Ovary (tissue), 7 donors: ENCODE measurements at regions not wholly inside any gene's neighbourhood (a gene's known extent, or its start where the extent isn't known, plus 50 kb on each side); places are given as distances from the start of the nearest gene placed in this dataset.

Experiments used
- DNase-seq, 5 donors: peaks; one replicate each; pipeline ENCODE4 v3.0.0-alpha.2; 2019 to 2020
- H3K27ac ChIP-seq, 2 donors: fragments of 200-600 bp; one replicate each; pipeline versions ENCODE4 v1.5.1 to v1.8.0; 2019 to 2022
- H3K27me3 ChIP-seq: fragments of 200-600 bp; one replicate; pipeline ENCODE4 v1.8.0; 2022
- H3K36me3 ChIP-seq: fragments of 200-600 bp; sonication (generic); one replicate; pipeline ENCODE4 v1.5.1; 2019
- H3K4me1 ChIP-seq: one replicate; pipeline ENCODE4 v1.8.1; 2013; ENCODE audit warnings: mild to moderate bottlenecking, moderate library complexity; ENCODE audit not compliant: insufficient read depth
- H3K4me3 ChIP-seq: fragments of 200-600 bp; sonication (generic); one replicate; pipeline ENCODE4 v1.5.1; 2017
- H3K9me3 ChIP-seq, 2 donors: fragments of 200-600 bp in 1 of 2; sonication (generic) in 1 of 2; one replicate each; pipeline versions ENCODE4 v1.5.1 to v1.8.1; 2013 to 2019; ENCODE audit warnings: mild to moderate bottlenecking in 1 of 2, moderate library complexity in 1 of 2
- CTCF ChIP-seq, 3 donors: fragments of 450-650 bp in 2 of 3; fragments of 200-600 bp in 1 of 3; IDR thresholded peaks; one replicate each; pipeline versions ENCODE4 v1.5.1 to v1.8.0; 2016 to 2022; ENCODE audit warnings: antibody characterized with exemption in 3 of 3, mild to moderate bottlenecking in 1 of 3
- EP300 ChIP-seq: sonication (generic); formaldehyde crosslinking; IDR thresholded peaks from one replicate; pipeline ENCODE4 v1.6.1; 2017; ENCODE audit warnings: antibody characterized with exemption
- POLR2A ChIP-seq: fragments of 450-650 bp; IDR thresholded peaks from one replicate; pipeline ENCODE4 v1.6.1; 2017; ENCODE audit warnings: antibody characterized with exemption, mild to moderate bottlenecking, moderate library complexity
- WGBS, 3 donors: extraction: QIAGEN DNeasy Blood & Tissue Kit in 1 of 3; methylation state at CpG; one replicate each; pipeline versions ENCODE4 v1.1.5 to v1.1.7; 2013 to 2017; 5-methylcytosine and 5-hydroxymethylcytosine counted together
- intact Hi-C, 4 donors: fragments of 100-400 bp; cut with DNase I; formaldehyde crosslinking; loops; one replicate each; pipeline versions ENCODE4 v1.11.0 to v1.15.1; 2022 to 2023
- donor health status: DM: no; HTN: no; CAD: no; lungs with moderate emphysema.
- donor health status: DM: no; HTN: no; CAD: no.
- donor health status: Bipolar disorder and iron deficiency.
- donor health status: DM: no; HTN: no; CAD: no.
- donor health status: DM: yes; HTN: yes; CAD: no.

- Histone ChIP-seq H3K9me3 (no peaks in the 10 kb centered on the region), H3K27ac (no peak overlapping the region), H3K4me3 (no peak overlapping the region), H3K27me3 (no peaks in the 10 kb centered on the region), H3K4me1 (no peaks in the 10 kb centered on the region), H3K36me3 (no peaks in the 10 kb centered on the region)
- WGBS, 3 donors = 98 to 100% (median 100%) methylated on average over 1 of the region's 1 CpG
- intact Hi-C loops = no loop called here
- TF ChIP-seq EP300 = no peak
- TF ChIP-seq CTCF (IDR thresholded peaks at IDR 0.05) = no peak
- no peak for TF ChIP-seq POLR2A
- no peak for DNase-seq
These were observed 114.2 kb downstream of the ZNF621 start for GRCh38 chr3:40639006-40639405.

DNA sequence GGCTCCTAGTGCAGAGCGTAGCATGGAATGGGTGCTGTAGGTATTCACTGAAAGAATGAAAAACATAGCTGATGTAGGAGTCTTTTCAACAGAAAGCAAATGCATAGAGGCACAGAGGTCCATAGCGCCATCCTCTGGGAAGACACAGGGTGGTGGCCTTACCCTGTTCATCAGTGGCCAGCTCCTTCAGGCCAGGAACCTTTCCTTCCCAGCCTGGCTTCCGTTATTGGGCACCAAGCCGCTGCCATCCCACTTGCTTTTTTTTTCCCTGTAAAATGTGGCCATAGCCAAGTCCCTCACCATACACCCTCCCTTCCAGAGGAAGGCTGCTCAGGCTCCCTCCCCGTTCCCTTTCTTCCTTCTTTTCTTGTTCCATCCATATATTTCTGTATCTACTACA lies 118.1 kb downstream of the ZNF621 start:
- H3K4me1 ChIP-seq = peaks cover 1% of the 10 kb centered on the region
- no peaks in the 10 kb centered on the region for H3K9me3 ChIP-seq
- WGBS, 3 donors = 85 to 88% (median 86%) methylated on average over 5 of the region's 5 CpGs
- no peaks in the 10 kb centered on the region for H3K36me3 ChIP-seq
- intact Hi-C loops = no loop called here
- H3K27me3 ChIP-seq = no peaks in the 10 kb centered on the region
- no peak for TF ChIP-seq EP300
- DNase-seq = no peak
- no peak overlapping the region for H3K27ac ChIP-seq
- H3K4me3 ChIP-seq = no peak overlapping the region

- WGBS, 3 donors = 54 to 67% (median 58%) methylated on average over 3 of the region's 3 CpGs
- no peak for DNase-seq
These were observed 121.1 kb downstream of the ZNF621 start for GRCh38 chr3:40645883-40646282.

DNA sequence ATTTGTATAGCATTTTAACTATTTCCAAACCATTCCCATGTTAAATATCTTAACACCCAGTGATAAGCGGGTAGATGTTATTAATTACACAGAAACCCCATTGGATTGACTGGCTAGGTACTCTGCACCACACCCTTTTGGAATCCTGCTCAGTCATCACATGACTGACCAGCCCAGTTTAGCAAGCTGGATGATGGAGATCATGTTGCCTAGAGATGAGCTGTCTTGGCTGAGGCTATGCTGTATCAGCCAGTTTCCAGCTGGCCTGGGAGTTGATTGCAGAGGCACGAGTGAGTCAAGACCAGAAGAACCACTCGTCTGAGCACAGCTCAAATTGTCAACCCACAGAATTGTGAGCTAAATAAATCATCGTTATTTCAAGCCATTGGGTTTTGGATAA lies 124.6 kb downstream of the ZNF621 start:
- Histone ChIP-seq H3K36me3 (no peaks in the 10 kb centered on the region), H3K4me3 (no peak overlapping the region), H3K9me3 (no peaks in the 10 kb centered on the region), H3K4me1 (peaks cover 1% of the 10 kb centered on the region), H3K27me3 (no peaks in the 10 kb centered on the region), H3K27ac (no peak overlapping the region)
- 84 to 90% (median 85%) methylated on average over 4 of the region's 4 CpGs for WGBS, 3 donors
- TF ChIP-seq EP300 (no peak), POLR2A (no peak), CTCF (IDR thresholded peaks at IDR 0.05) (no peak)
- DNase-seq = no peak
- intact Hi-C loops = no loop called here

More at GRCh38 chr3:40645883-40646282, 121.1 kb downstream of the ZNF621 start:
- H3K4me3 ChIP-seq = no peak overlapping the region
- no peak overlapping the region for H3K27ac ChIP-seq
- peaks cover 1% of the 10 kb centered on the region for H3K4me1 ChIP-seq
- H3K27me3 ChIP-seq = no peaks in the 10 kb centered on the region
- no peaks in the 10 kb centered on the region for H3K9me3 ChIP-seq
- H3K36me3 ChIP-seq = no peaks in the 10 kb centered on the region
- TF ChIP-seq EP300 (no peak), POLR2A (no peak), CTCF (IDR thresholded peaks at IDR 0.05) (no peak)
- intact Hi-C loops = no loop called here

DNA sequence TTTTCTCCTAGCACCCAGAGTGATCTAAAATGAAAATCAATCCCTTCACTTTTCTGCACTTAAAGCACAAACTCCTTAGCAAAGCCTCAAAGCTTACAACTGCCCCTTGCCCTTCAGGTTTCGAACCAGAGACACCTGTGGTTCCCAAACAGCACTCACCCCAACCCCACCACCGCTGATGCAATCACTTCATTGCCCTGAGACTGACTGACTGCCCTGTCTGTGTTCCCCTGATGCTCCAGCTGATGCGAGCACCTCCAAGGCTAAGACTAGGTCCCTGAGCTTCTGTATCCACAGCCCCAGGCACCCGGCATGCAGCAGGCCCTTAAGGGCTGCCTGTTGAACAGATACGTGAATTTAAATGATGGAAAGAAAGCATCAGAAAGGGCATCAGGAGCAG lies 127.3 kb downstream of the ZNF621 start:
- H3K27me3 ChIP-seq = no peaks in the 10 kb centered on the region
- no peak for DNase-seq
- no peak overlapping the region for H3K4me3 ChIP-seq
- H3K36me3 ChIP-seq = no peaks in the 10 kb centered on the region
- H3K27ac ChIP-seq = no peak overlapping the region
- 90 to 98% (median 95%) methylated on average over 5 of the region's 5 CpGs for WGBS, 3 donors
- intact Hi-C loops = no loop called here
- no peaks in the 10 kb centered on the region for H3K9me3 ChIP-seq
- no peak for TF ChIP-seq CTCF (IDR thresholded peaks at IDR 0.05)
- no peak for TF ChIP-seq EP300
- no peak for TF ChIP-seq POLR2A
- no peaks in the 10 kb centered on the region for H3K4me1 ChIP-seq
